Caco-2 (cell line): ENCODE measurements at regions not wholly inside any gene's neighbourhood (a gene's known extent, or its start where the extent isn't known, plus 50 kb on each side); places are given as distances from the start of the nearest gene placed in this dataset.

Experiments
- BruUV-seq: library from RNA; stranded (reverse); fragments of 400-500 nt; replicated peaks from 2 replicates; lab custom pipeline; 2021; lab: Mats Ljungman, UMichigan
- CTCF ChIA-PET: fragments of 300-600 bp; sonication (Branson Sonifier 250); formaldehyde crosslinking; loops from one replicate; lab custom pipeline; 2022; ENCODE audit warnings: antibody characterized with exemption; lab: Charles Lee
- POLR2A ChIA-PET: fragments of 300-600 bp; sonication (Branson Sonifier 250); formaldehyde crosslinking; loops from one replicate; lab custom pipeline; 2022; ENCODE audit warnings: antibody characterized with exemption; lab: Charles Lee
- DNase-seq, 2 experiments: peaks; one replicate each; pipeline versions ENCODE4 v3.0.0 to v3.0.0-alpha.2; 2020 to 2022
- H3K27me3 ChIP-seq: replicated peaks from 2 replicates; pipeline ENCODE4 v1.6.0; 2011; ENCODE audit warnings: low read length; ENCODE audit not compliant: control insufficient read depth, insufficient read depth
- H3K36me3 ChIP-seq: 2 replicates; pipeline ENCODE4 v1.5.1; 2011; ENCODE audit warnings: low read length; ENCODE audit not compliant: control insufficient read depth, insufficient read depth
- H3K4me1 ChIP-seq: fragments of 250-450 bp; sonication (Bioruptor Pico); 2 replicates; pipeline ENCODE4 v1.5.1; 2020; ENCODE audit warnings: mild to moderate bottlenecking
- H3K4me3 ChIP-seq: 2 replicates; pipeline ENCODE4 v1.5.1; 2011; ENCODE audit warnings: low read depth, mild to moderate bottlenecking, control low read depth, low read length
- H3K9me3 ChIP-seq: fragments of 250-450 bp; sonication (Bioruptor Pico); 2 replicates; pipeline ENCODE4 v1.5.1; 2020; ENCODE audit warnings: mild to moderate bottlenecking, moderate library complexity
- H3K27ac Mint-ChIP-seq: one replicate; pipeline ENCODE4 v1.8.0; 2022; ENCODE audit warnings: mixed read lengths; ENCODE audit not compliant: unreplicated experiment
- H3K27me3 Mint-ChIP-seq: one replicate; pipeline ENCODE4 v1.8.0; 2022; ENCODE audit warnings: mixed read lengths; ENCODE audit not compliant: insufficient read depth, unreplicated experiment
- H3K36me3 Mint-ChIP-seq: one replicate; pipeline ENCODE4 v1.8.0; 2022; ENCODE audit warnings: mild to moderate bottlenecking, mixed read lengths; ENCODE audit not compliant: insufficient read depth, unreplicated experiment
- H3K4me1 Mint-ChIP-seq: one replicate; pipeline ENCODE4 v1.8.0; 2022; ENCODE audit warnings: low read depth, mixed read lengths; ENCODE audit not compliant: unreplicated experiment
- H3K4me3 Mint-ChIP-seq: one replicate; pipeline ENCODE4 v1.8.0; 2022; ENCODE audit warnings: mild to moderate bottlenecking, moderate library complexity, mixed read lengths; ENCODE audit not compliant: unreplicated experiment
- H3K9me3 Mint-ChIP-seq: one replicate; pipeline ENCODE4 v1.8.0; 2022; ENCODE audit warnings: mixed read lengths; ENCODE audit not compliant: unreplicated experiment
- intact Hi-C: fragments of 100-400 bp; cut with micrococcal nuclease; formaldehyde crosslinking; loops from one replicate; pipeline ENCODE4 v1.10.0; 2022; ENCODE audit not compliant: unreplicated experiment
- TF ChIP-seq, protein P1 (sequence below), 2 experiments: fragments of 200-600 bp in 1 of 2; IDR thresholded peaks; 1 replicate in 1 of 2; 2 replicates in 1 of 2; pipeline versions ENCODE4 v1.5.1 to v1.8.0; 2011 to 2022; ENCODE audit warnings: antibody characterized with exemption in 1 of 2, control low read depth in 1 of 2, inconsistent platforms in 1 of 2, low read depth in 1 of 2, low read length in 1 of 2, mild to moderate bottlenecking in 1 of 2, moderate library complexity in 1 of 2; ENCODE audit not compliant: insufficient read depth in 1 of 2, severe bottlenecking in 1 of 2, unreplicated experiment in 1 of 2

DNA sequence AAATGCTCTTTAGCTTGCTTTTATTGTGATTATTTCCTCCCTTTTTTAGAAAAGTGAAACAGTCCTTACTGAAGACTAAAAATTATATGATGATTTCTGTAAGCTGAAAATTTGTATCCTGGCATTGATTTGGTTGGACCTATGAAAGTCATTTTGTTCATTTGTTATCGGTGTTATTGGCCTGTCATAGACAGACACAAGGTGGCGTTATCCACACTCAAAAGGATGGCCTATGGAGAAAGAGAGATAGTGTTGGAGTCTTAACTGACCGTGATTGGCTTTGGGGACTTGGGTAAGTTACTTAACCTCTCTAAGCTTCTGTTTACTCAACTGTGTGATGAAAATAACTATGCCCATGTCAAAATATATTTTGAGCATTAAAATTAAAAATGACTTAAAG is 203.6 kb upstream of the CHODL start:
- Mint-ChIP-seq H3K36me3 (no peaks in the 10 kb centered on the region), H3K9me3 (no peaks in the 10 kb centered on the region), H3K4me3 (no peak overlapping the region), H3K27me3 (no peaks in the 10 kb centered on the region), H3K27ac (no peak overlapping the region), H3K4me1 (no peaks in the 10 kb centered on the region)
- DNase-seq, result peak; percentile 31 to 37
- TF ChIP-seq, protein P1, sequence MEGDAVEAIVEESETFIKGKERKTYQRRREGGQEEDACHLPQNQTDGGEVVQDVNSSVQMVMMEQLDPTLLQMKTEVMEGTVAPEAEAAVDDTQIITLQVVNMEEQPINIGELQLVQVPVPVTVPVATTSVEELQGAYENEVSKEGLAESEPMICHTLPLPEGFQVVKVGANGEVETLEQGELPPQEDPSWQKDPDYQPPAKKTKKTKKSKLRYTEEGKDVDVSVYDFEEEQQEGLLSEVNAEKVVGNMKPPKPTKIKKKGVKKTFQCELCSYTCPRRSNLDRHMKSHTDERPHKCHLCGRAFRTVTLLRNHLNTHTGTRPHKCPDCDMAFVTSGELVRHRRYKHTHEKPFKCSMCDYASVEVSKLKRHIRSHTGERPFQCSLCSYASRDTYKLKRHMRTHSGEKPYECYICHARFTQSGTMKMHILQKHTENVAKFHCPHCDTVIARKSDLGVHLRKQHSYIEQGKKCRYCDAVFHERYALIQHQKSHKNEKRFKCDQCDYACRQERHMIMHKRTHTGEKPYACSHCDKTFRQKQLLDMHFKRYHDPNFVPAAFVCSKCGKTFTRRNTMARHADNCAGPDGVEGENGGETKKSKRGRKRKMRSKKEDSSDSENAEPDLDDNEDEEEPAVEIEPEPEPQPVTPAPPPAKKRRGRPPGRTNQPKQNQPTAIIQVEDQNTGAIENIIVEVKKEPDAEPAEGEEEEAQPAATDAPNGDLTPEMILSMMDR (IDR thresholded peaks at IDR 0.05; ENCODE audit: insufficient read depth in 1 of 2, low read depth in 1 of 2, low read length in 1 of 2, severe bottlenecking in 1 of 2, unreplicated experiment in 1 of 2), result peak; percentile 37 to 70
- ChIA-PET POLR2A (no interaction called here), CTCF (no interaction called here)
- intact Hi-C loops, result loop anchor here (2.0 to 10.0 kb wide), 3 partner anchors 124 to 364 kb away; no protein-coding TSS in a partner anchor
- Histone ChIP-seq H3K36me3 (no peaks in the 10 kb centered on the region), H3K4me3 (no peak overlapping the region), H3K9me3 (no peaks in the 10 kb centered on the region), H3K4me1 (no peaks in the 10 kb centered on the region), H3K27me3 (no peaks in the 10 kb centered on the region)
- no TSS peak for BruUV-seq

DNA sequence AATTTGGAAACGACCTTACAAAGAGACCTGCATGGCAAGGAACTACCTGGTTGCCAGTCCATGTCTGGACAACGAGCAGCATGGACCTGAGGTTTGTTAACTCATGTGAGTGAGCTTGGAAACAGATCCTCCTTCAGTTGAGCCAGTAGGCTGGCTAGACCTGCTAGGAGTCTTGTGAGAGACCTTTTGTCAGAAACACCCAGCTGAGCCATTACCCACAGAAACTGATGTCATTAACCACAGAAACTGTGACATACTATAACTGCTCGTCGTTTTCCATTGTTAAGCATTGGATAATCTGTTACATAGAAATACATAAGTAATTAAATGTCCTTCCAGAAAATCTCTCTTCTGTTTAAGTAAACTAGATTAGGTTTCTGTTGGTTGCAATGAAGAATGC is 211.1 kb upstream of the C21orf91 start:
- no peaks in the 10 kb centered on the region for H3K4me1 ChIP-seq
- Mint-ChIP-seq H3K4me3 (no peak overlapping the region), H3K4me1 (no peaks in the 10 kb centered on the region), H3K27me3 (peaks cover 3% of the 10 kb centered on the region), H3K36me3 (no peaks in the 10 kb centered on the region), H3K9me3 (peaks cover 4% of the 10 kb centered on the region), H3K27ac (no peak overlapping the region)
- intact Hi-C loops, result no loop called here
- no peaks in the 10 kb centered on the region for H3K27me3 ChIP-seq
- DNase-seq, result no peak
- ChIA-PET CTCF (no interaction called here), POLR2A (no interaction called here)
- no peak overlapping the region for H3K4me3 ChIP-seq
- H3K9me3 ChIP-seq, result no peaks in the 10 kb centered on the region
- BruUV-seq, result no TSS peak
- TF ChIP-seq, protein P1 (IDR thresholded peaks at IDR 0.05; ENCODE audit: insufficient read depth in 1 of 2, low read depth in 1 of 2, low read length in 1 of 2, severe bottlenecking in 1 of 2, unreplicated experiment in 1 of 2), result no peak
- H3K36me3 ChIP-seq, result no peaks in the 10 kb centered on the region

DNA sequence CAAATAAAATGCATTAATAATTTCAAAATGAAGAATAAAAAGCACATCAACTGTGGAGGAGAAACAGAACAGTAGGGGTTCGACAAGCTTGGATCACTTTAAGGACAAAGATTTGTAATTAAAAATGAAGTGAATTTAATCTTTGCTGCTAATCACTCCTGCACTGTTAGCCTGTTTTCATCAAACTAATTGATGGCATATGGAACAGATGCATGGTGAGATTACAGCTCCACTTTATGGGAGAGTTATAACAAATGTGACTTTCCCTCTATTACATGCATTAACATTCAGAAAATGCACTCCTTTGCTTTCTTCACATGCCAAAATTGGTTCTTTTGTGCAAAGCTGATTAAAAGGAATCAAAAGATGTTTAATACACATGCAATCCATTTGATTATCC is 207.2 kb upstream of the C21orf91 start:
- ChIA-PET POLR2A (no interaction called here), CTCF (no interaction called here)
- H3K9me3 ChIP-seq, result no peaks in the 10 kb centered on the region
- Mint-ChIP-seq H3K27me3 (peaks cover 3% of the 10 kb centered on the region), H3K36me3 (no peaks in the 10 kb centered on the region), H3K9me3 (no peaks in the 10 kb centered on the region), H3K4me1 (no peaks in the 10 kb centered on the region), H3K4me3 (no peak overlapping the region), H3K27ac (no peak overlapping the region)
- no peaks in the 10 kb centered on the region for H3K4me1 ChIP-seq
- intact Hi-C loops, result no loop called here
- DNase-seq, result no peak
- H3K4me3 ChIP-seq, result no peak overlapping the region
- no peaks in the 10 kb centered on the region for H3K36me3 ChIP-seq
- H3K27me3 ChIP-seq, result no peaks in the 10 kb centered on the region
- no TSS peak for BruUV-seq
- TF ChIP-seq, protein P1 (IDR thresholded peaks at IDR 0.05; ENCODE audit: insufficient read depth in 1 of 2, low read depth in 1 of 2, low read length in 1 of 2, severe bottlenecking in 1 of 2, unreplicated experiment in 1 of 2), result no peak
